SU-DHL-6 (cell line): ENCODE measurements at regions not wholly inside any gene's neighbourhood (a gene's known extent, or its start where the extent isn't known, plus 50 kb on each side); places are given as distances from the start of the nearest gene placed in this dataset.

Experiments
- CTCF ChIP-seq: fragments of 200-600 bp; sonication (generic); IDR thresholded peaks from one replicate; pipeline ENCODE4 v1.5.1; 2017; ENCODE audit warnings: antibody characterized with exemption, mild to moderate bottlenecking, low read length, moderate library complexity; ENCODE audit not compliant: insufficient read depth, poor library complexity, severe bottlenecking
- EZH2phosphoT487 ChIP-seq: fragments of 200-600 bp; sonication (generic), shearing (Covaris generic); conservative IDR thresholded peaks from 2 replicates; pipeline ENCODE4 v1.6.1; 2018; ENCODE audit warnings: mild to moderate bottlenecking, antibody characterized with exemption, low read length, moderate library complexity, mixed read lengths

- TF ChIP-seq CTCF, result no peak
- no peak for TF ChIP-seq EZH2phosphoT487
These were observed 456.2 kb upstream of the SALL1 start for GRCh38 chr16:51607201-51607651.
